ENCODE measurements at regions not wholly inside any gene's neighbourhood (a gene's known extent, or its start where the extent isn't known, plus 50 kb on each side); places are given as distances from the start of the nearest gene placed in this dataset.

DNA sequence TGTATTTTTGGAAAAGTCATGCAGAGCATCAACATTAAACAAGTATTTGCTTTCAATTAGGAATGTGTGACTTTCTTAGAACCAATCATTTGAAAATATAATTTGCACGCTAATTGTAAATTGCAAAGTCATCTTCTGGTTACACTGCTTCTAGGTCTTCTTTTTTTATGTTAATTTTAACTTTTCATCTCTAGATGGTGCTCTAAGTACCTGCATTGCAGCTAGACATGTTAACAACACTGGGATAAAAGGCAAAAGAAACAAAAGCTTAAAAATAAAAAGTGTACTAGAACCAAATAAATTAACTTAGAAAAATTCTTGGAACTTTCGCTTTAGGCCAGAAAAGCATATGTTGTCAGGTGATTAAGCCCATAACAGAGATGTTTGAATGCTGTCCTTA, 2758.2 kb downstream of the PCDH9 start:
- TF ChIP-seq, protein P1, sequence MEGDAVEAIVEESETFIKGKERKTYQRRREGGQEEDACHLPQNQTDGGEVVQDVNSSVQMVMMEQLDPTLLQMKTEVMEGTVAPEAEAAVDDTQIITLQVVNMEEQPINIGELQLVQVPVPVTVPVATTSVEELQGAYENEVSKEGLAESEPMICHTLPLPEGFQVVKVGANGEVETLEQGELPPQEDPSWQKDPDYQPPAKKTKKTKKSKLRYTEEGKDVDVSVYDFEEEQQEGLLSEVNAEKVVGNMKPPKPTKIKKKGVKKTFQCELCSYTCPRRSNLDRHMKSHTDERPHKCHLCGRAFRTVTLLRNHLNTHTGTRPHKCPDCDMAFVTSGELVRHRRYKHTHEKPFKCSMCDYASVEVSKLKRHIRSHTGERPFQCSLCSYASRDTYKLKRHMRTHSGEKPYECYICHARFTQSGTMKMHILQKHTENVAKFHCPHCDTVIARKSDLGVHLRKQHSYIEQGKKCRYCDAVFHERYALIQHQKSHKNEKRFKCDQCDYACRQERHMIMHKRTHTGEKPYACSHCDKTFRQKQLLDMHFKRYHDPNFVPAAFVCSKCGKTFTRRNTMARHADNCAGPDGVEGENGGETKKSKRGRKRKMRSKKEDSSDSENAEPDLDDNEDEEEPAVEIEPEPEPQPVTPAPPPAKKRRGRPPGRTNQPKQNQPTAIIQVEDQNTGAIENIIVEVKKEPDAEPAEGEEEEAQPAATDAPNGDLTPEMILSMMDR (IDR thresholded peaks at IDR 0.05; ENCODE audit: extremely low read depth, missing control alignments) = no peak

DNA sequence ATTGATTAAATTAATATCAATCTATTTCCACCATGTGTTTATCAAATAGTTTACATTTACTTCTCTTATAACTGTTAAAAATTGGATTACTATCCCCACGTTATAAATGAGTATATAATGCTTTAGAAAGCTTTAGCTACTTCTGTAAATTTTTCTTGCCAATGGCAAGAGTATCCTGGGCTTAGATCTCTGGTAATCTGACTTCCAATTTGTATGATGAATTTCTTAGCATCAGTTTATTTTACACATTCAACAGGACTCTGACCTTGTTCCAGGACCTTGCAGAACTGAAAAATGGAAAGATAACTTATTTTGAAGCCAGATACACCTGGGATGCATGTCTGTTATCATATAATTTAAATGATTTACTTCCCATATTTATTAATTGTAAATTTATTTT, 2759.4 kb downstream of the PCDH9 start:
- TF ChIP-seq, protein P1 (IDR thresholded peaks at IDR 0.05; ENCODE audit: extremely low read depth, missing control alignments) = no peak
- no peak for DNase-seq (ENCODE audit: low spot score)

More for the DNA sequence above, 2758.2 kb downstream of the PCDH9 start:
- DNase-seq (ENCODE audit: low spot score) = no peak

DNA sequence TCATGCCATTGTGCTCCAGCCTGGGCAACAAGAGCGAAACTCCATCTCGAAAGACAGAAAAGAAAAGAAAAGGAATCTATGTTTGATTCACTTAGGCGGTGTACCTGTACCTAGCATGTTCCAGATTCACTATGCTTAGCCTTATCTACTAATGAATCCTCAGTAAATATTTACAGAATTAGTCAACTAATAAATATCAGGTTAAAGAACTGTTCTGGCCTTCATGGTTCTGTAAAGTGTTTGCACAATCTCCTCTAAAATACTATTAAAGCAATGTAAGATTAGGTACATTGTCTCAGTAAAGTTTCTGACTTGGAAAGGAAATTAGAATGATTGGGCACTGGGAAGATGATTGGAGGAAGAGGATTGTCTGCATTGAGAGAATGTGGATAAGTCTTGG, 2770.4 kb downstream of the PCDH9 start:
- no peak for DNase-seq (ENCODE audit: low spot score)
- TF ChIP-seq, protein P1 (IDR thresholded peaks at IDR 0.05; ENCODE audit: extremely low read depth, missing control alignments) = no peak

DNA sequence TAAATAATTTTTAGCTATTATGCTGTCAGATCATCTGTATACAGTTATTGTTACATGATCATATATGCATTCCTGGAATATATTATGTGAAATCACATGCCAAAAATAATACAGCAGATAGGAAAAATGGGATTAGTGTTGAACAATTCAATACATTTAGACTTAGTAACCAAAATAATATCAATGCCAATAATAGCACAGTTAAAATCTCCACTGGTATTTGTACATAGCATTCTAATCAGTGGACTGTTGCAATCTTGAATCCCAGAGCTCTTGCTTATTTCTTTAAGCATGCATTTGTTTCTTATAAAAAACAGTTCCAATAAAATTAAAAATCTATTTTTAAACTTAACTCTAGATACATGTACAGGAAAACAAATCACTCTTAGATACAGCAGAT, 2772.2 kb downstream of the PCDH9 start:
- TF ChIP-seq, protein P1 (IDR thresholded peaks at IDR 0.05; ENCODE audit: extremely low read depth, missing control alignments) = no peak
- no peak for DNase-seq (ENCODE audit: low spot score)

DNA sequence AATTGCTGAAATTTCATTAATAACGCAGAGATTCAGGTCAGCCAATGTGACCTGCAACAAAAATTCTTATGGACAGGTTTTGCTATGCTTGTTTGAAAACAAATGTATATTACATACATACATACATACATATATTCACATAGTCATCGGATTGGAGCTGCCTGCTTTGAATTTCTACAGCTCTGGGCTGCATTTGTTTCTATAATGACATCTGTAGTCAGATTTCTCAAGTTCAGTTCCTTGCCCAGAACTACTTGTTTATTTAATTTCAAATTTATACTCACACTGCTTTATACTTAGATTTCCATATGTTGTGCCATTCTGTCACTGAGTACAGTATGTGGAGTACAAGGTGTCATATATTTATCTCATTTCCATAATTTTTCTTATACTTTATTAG, 2775.0 kb downstream of the PCDH9 start:
- DNase-seq (ENCODE audit: low spot score) = no peak
- TF ChIP-seq, protein P1 (IDR thresholded peaks at IDR 0.05; ENCODE audit: extremely low read depth, missing control alignments) = no peak

DNA sequence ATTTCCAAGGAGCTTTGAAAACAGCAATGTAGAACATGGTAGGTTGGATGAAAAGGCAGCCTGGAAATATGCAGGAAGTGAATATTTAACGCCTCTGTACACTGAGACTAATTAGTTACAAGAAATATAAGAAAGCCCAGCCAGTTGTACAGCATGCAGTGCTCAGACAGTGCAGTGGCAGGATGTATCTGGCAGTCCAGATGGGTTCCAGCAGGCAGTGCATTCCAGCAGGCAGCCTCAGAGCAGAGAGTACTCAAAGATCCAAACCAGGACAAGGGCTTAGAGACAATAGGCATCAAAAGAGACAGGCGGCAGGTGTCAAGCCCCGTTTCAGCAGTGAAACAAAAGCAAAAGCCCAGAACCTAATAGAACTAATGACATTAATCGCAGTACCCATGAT, 2776.3 kb downstream of the PCDH9 start:
- DNase-seq (ENCODE audit: low spot score) = no peak
- TF ChIP-seq, protein P1 (IDR thresholded peaks at IDR 0.05; ENCODE audit: extremely low read depth, missing control alignments) = no peak

DNA sequence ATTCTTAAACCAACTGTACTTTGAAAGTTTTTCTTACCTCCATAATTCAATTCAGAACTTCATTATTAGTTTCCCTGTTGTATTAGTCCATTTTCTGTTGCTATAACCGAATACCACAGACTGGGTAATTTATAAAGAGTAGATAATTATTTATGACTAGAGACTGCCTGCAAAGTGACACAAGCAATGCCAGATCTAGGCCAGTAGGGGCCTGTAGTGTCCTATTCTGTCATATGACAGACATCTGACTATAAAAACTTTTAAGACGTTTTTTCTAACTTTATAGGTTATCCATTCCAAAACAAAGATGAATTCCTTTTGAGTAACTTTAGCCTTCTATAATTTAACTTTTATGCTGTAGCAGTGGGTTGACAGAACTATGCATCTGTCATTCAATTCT, 2783.8 kb downstream of the PCDH9 start:
- TF ChIP-seq, protein P1 (IDR thresholded peaks at IDR 0.05; ENCODE audit: extremely low read depth, missing control alignments) = no peak
- no peak for DNase-seq (ENCODE audit: low spot score)
